Progenitor cell of endocrine pancreas (in vitro differentiated cells): ENCODE measurements at regions not wholly inside any gene's neighbourhood (a gene's known extent, or its start where the extent isn't known, plus 50 kb on each side); places are given as distances from the start of the nearest gene placed in this dataset.

ENCODE experiments used
- DNase-seq: peaks from one replicate; pipeline ENCODE4 v3.0.0; 2021; ENCODE audit warnings: low spot score; ENCODE audit not compliant: unreplicated experiment
- H3K27ac Mint-ChIP-seq: 2 replicates; pipeline ENCODE4 v1.8.0; 2021; ENCODE audit warnings: mild to moderate bottlenecking, moderate library complexity, mixed read lengths
- H3K27me3 Mint-ChIP-seq: 2 replicates; pipeline ENCODE4 v1.8.0; 2021; ENCODE audit warnings: mixed read lengths
- H3K36me3 Mint-ChIP-seq: 2 replicates; pipeline ENCODE4 v1.8.0; 2022; ENCODE audit warnings: mixed read lengths; ENCODE audit not compliant: insufficient read depth
- H3K4me1 Mint-ChIP-seq: 2 replicates; pipeline ENCODE4 v1.8.0; 2021; ENCODE audit warnings: low read depth, mixed read lengths
- H3K4me3 Mint-ChIP-seq: 2 replicates; pipeline ENCODE4 v1.8.0; 2021; ENCODE audit warnings: low read depth, mild to moderate bottlenecking, moderate library complexity, mixed read lengths
- H3K9me3 Mint-ChIP-seq: 2 replicates; pipeline ENCODE4 v1.8.0; 2021; ENCODE audit warnings: low read depth, mixed read lengths
- CTCF ChIP-seq: fragments of 200-600 bp; sonication (generic); IDR thresholded peaks from one replicate; pipeline ENCODE4 v1.5.0; 2021; ENCODE audit warnings: antibody characterized with exemption, mild to moderate bottlenecking; ENCODE audit not compliant: unreplicated experiment

- Mint-ChIP-seq H3K9me3 (peaks cover 3% of the 10 kb centered on the region), H3K27ac (no peak overlapping the region), H3K4me1 (peaks cover 28% of the 10 kb centered on the region), H3K36me3 (no peaks in the 10 kb centered on the region), H3K4me3 (no peak overlapping the region), H3K27me3 (no peaks in the 10 kb centered on the region)
- DNase-seq, result no peak
- no peak for TF ChIP-seq CTCF
These were observed 50.6 kb upstream of the LOC128125822 start for GRCh38 chr6:63521475-63522210.
